Neural progenitor cell (in vitro differentiated cells): ENCODE measurements at regions not wholly inside any gene's neighbourhood (a gene's known extent, or its start where the extent isn't known, plus 50 kb on each side); places are given as distances from the start of the nearest gene placed in this dataset.

Experiments
- DNase-seq: peaks from one replicate; pipeline ENCODE4 v3.0.0-alpha.2; 2016; ENCODE audit warnings: low spot score
- H2AFZ ChIP-seq: fragments of 200-600 bp; sonication (generic); replicated peaks from 2 replicates; pipeline ENCODE4 v1.6.1; 2016; ENCODE audit warnings: antibody characterized with exemption
- H3F3A ChIP-seq: fragments of 200-600 bp; sonication (generic); 2 replicates; pipeline ENCODE4 v1.6.1; 2016; ENCODE audit warnings: antibody characterized with exemption, low read depth
- H3K27ac ChIP-seq: fragments of 200-600 bp; sonication (generic); 2 replicates; pipeline ENCODE4 v1.5.1; 2016; ENCODE audit warnings: mild to moderate bottlenecking
- H3K27me3 ChIP-seq: fragments of 200-600 bp; sonication (generic); 2 replicates; pipeline ENCODE4 v1.6.1; 2016; ENCODE audit warnings: mild to moderate bottlenecking, moderate library complexity
- H3K36me3 ChIP-seq: fragments of 200-600 bp; sonication (generic); 2 replicates; pipeline ENCODE4 v1.5.1; 2016
- H3K4me1 ChIP-seq: fragments of 200-600 bp; sonication (generic); 2 replicates; pipeline ENCODE4 v1.6.1; 2016; ENCODE audit warnings: mixed run types
- H3K4me2 ChIP-seq: fragments of 200-600 bp; sonication (generic); 2 replicates; pipeline ENCODE4 v1.6.1; 2016
- H3K4me3 ChIP-seq: fragments of 200-600 bp; sonication (generic); 2 replicates; pipeline ENCODE4 v1.5.1; 2016
- H3K79me2 ChIP-seq: fragments of 200-600 bp; sonication (generic); 2 replicates; pipeline ENCODE4 v1.6.1; 2016; ENCODE audit warnings: low read depth
- H3K9ac ChIP-seq: fragments of 200-600 bp; sonication (generic); 2 replicates; pipeline ENCODE4 v1.6.1; 2016
- H3K9me3 ChIP-seq: fragments of 200-600 bp; sonication (generic); 2 replicates; pipeline ENCODE4 v1.5.1; 2016; ENCODE audit warnings: low read depth
- H4K20me1 ChIP-seq: fragments of 200-600 bp; sonication (generic); 2 replicates; pipeline ENCODE4 v1.6.1; 2016; ENCODE audit warnings: low read depth
- H3K27ac Mint-ChIP-seq: 3 replicates; pipeline ENCODE4 v1.8.0; 2021; ENCODE audit warnings: mixed read lengths
- H3K27me3 Mint-ChIP-seq: 2 replicates; pipeline ENCODE4 v1.8.0; 2022; ENCODE audit warnings: low read depth, mild to moderate bottlenecking, inconsistent platforms, moderate library complexity, mixed read lengths; ENCODE audit not compliant: insufficient read depth
- H3K36me3 Mint-ChIP-seq: 3 replicates; pipeline ENCODE4 v1.8.0; 2021; ENCODE audit warnings: mixed read lengths
- H3K4me1 Mint-ChIP-seq: 3 replicates; pipeline ENCODE4 v1.8.0; 2021; ENCODE audit warnings: mixed read lengths
- H3K4me3 Mint-ChIP-seq: 3 replicates; pipeline ENCODE4 v1.8.0; 2021; ENCODE audit warnings: mild to moderate bottlenecking, moderate library complexity, mixed read lengths
- H3K9me3 Mint-ChIP-seq: 3 replicates; pipeline ENCODE4 v1.8.0; 2020; ENCODE audit warnings: mixed read lengths
- EZH2 ChIP-seq: fragments of 200-600 bp; sonication (generic); IDR thresholded peaks from 2 replicates; pipeline ENCODE4 v1.6.1; 2017; ENCODE audit warnings: antibody characterized with exemption, mild to moderate bottlenecking, moderate library complexity
- EZH2phosphoT487 ChIP-seq: fragments of 200-600 bp; sonication (generic); IDR thresholded peaks from 2 replicates; pipeline ENCODE4 v1.6.1; 2017; ENCODE audit warnings: antibody characterized with exemption
- TF ChIP-seq, protein P1 (sequence below): fragments of 200-600 bp; sonication (generic); IDR thresholded peaks from 2 replicates; pipeline ENCODE4 v1.5.1; 2017; ENCODE audit warnings: antibody characterized with exemption, mild to moderate bottlenecking

DNA sequence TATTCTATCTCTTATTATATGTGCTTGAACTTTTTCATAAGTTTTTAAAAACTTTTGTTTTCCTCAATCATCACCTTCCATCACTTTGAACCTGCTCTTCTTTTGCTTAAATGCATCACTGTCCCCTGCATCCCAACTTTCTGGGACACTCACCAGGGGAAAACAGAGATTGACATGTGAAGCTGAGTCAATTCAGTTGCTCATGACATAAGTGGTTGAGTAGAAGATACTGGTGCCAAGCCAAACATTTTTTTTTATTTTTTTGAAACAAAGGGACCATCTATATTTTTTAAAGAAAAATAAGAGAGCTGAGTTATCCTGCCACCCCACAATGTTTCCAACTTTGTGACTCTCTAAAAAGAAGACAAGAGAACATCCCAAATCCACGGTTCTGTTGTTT, 61.8 kb upstream of the AHR start:
- no peak for TF ChIP-seq EZH2
- TF ChIP-seq EZH2phosphoT487: no peak
- TF ChIP-seq, protein P1, sequence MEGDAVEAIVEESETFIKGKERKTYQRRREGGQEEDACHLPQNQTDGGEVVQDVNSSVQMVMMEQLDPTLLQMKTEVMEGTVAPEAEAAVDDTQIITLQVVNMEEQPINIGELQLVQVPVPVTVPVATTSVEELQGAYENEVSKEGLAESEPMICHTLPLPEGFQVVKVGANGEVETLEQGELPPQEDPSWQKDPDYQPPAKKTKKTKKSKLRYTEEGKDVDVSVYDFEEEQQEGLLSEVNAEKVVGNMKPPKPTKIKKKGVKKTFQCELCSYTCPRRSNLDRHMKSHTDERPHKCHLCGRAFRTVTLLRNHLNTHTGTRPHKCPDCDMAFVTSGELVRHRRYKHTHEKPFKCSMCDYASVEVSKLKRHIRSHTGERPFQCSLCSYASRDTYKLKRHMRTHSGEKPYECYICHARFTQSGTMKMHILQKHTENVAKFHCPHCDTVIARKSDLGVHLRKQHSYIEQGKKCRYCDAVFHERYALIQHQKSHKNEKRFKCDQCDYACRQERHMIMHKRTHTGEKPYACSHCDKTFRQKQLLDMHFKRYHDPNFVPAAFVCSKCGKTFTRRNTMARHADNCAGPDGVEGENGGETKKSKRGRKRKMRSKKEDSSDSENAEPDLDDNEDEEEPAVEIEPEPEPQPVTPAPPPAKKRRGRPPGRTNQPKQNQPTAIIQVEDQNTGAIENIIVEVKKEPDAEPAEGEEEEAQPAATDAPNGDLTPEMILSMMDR: no peak
- no peak overlapping the region for H3K27ac Mint-ChIP-seq
- H3K79me2 ChIP-seq: no peaks in the 10 kb centered on the region

DNA sequence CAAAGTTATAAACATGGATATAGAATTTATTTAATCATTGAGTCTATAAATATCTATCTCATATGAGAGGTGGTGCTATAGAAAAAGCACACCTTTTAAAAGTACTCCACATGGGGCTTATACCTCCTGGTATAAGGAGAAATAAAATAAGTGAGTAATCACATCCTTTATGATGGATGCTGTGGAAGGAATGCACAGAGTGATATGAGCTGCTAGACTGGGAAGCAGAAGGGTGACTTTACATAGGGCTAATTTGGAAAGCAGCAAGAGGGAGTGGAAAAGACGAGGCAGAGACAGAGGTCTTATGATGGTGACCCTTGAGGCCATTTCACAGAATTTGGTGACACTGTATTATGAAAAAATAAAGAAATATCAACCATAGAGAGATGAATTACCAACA, 59.4 kb upstream of the AHR start:
- Histone ChIP-seq H3K36me3 (no peaks in the 10 kb centered on the region), H3K4me2 (no peak overlapping the region), H3K27me3 (no peaks in the 10 kb centered on the region), H3K4me1 (no peaks in the 10 kb centered on the region), H3K4me3 (no peak overlapping the region), H3K9me3 (no peaks in the 10 kb centered on the region), H3F3A (no peaks in the 10 kb centered on the region), H3K79me2 (no peaks in the 10 kb centered on the region), H3K9ac (no peak overlapping the region), H3K27ac (no peak overlapping the region), H4K20me1 (no peaks in the 10 kb centered on the region), H2AFZ (no peak overlapping the region)
- Mint-ChIP-seq H3K9me3 (no peaks in the 10 kb centered on the region), H3K4me3 (no peak overlapping the region), H3K27me3 (no peaks in the 10 kb centered on the region), H3K36me3 (no peaks in the 10 kb centered on the region), H3K27ac (no peak overlapping the region), H3K4me1 (peaks cover 3% of the 10 kb centered on the region)
- TF ChIP-seq EZH2 (no peak), EZH2phosphoT487 (no peak)
- TF ChIP-seq, protein P1: no peak
- DNase-seq: no peak

More for the DNA sequence above, 61.8 kb upstream of the AHR start:
- Mint-ChIP-seq H3K36me3 (no peaks in the 10 kb centered on the region), H3K9me3 (no peaks in the 10 kb centered on the region), H3K27me3 (no peaks in the 10 kb centered on the region), H3K4me3 (no peak overlapping the region), H3K4me1 (peaks cover 5% of the 10 kb centered on the region)
- H3K4me2 ChIP-seq: no peak overlapping the region
- no peak overlapping the region for H2AFZ ChIP-seq
- no peak overlapping the region for H3K27ac ChIP-seq
- no peaks in the 10 kb centered on the region for H3K27me3 ChIP-seq
- no peaks in the 10 kb centered on the region for H3K4me1 ChIP-seq
- no peak for DNase-seq
- no peaks in the 10 kb centered on the region for H3K9me3 ChIP-seq
- H3K36me3 ChIP-seq: no peaks in the 10 kb centered on the region
- H3F3A ChIP-seq: no peaks in the 10 kb centered on the region
- no peak overlapping the region for H3K9ac ChIP-seq
- H4K20me1 ChIP-seq: no peaks in the 10 kb centered on the region
- H3K4me3 ChIP-seq: no peak overlapping the region

DNA sequence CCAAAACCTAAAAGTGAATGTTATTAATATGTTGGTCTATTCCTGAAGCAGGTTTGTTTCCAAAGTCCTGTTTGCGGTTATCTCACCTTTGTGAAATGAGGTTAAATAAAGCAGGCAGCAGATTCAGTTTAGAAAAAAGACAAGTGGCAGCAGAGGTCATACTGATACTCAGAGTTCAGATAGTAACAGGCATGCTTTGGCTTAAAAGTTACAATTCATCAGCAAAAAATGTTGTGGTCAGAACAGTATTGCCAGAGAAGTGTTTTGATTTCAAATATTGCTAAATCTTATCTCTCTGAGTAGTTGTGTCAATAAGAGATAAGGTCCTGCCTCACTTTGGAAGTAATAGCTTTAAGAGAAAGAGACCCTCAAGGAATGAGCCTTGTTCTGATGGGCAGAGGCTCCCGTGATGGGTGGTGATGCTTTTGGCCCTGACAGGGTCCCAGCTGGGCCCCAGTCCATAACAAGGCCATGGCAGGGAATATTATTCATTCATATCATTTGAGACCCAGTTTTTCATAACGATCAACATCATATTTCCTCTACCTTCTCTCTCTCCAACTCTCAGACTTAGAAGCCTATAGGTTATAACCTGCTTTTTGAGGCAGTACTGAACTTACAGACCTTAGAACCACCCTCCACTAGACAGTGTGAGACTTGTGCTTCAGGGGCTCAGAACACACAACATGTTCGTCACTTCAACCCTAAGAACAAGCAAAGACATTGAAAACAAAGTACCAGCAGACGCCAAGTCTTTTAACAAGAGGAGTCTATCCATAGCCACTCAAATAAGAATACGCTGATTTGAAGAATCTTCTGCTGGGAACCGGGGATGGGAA, 58.5 kb upstream of the AHR start:
- H3K9ac ChIP-seq: no peak overlapping the region
- Mint-ChIP-seq H3K9me3 (no peaks in the 10 kb centered on the region), H3K27me3 (no peaks in the 10 kb centered on the region), H3K4me1 (no peaks in the 10 kb centered on the region), H3K4me3 (no peak overlapping the region), H3K36me3 (no peaks in the 10 kb centered on the region), H3K27ac (no peak overlapping the region)
- no peaks in the 10 kb centered on the region for H3K79me2 ChIP-seq
- no peak for DNase-seq
- H4K20me1 ChIP-seq: no peaks in the 10 kb centered on the region
- H2AFZ ChIP-seq: no peak overlapping the region
- no peak overlapping the region for H3K4me3 ChIP-seq
- no peak overlapping the region for H3K27ac ChIP-seq
- TF ChIP-seq EZH2: no peak
- TF ChIP-seq EZH2phosphoT487: no peak
- TF ChIP-seq, protein P1: no peak
- H3K4me2 ChIP-seq: no peak overlapping the region
- H3F3A ChIP-seq: no peaks in the 10 kb centered on the region
- H3K36me3 ChIP-seq: no peaks in the 10 kb centered on the region
- no peaks in the 10 kb centered on the region for H3K9me3 ChIP-seq
- H3K27me3 ChIP-seq: no peaks in the 10 kb centered on the region
- no peaks in the 10 kb centered on the region for H3K4me1 ChIP-seq
